GM12873 (cell line): ENCODE measurements at regions not wholly inside any gene's neighbourhood (a gene's known extent, or its start where the extent isn't known, plus 50 kb on each side); places are given as distances from the start of the nearest gene placed in this dataset.

Experiments
- CTCF ChIP-seq: IDR thresholded peaks from 2 replicates; pipeline ENCODE4 v1.5.1; 2012; ENCODE audit warnings: low read depth, mild to moderate bottlenecking, moderate library complexity, low read length, control low read depth; ENCODE audit not compliant: insufficient read depth; ENCODE audit errors: missing control alignments

GRCh38 chr20:40835321-40835720 is 146.3 kb upstream of the MAFB start:
- TF ChIP-seq CTCF, result no peak

GRCh38 chr20:40838509-40838908 is 149.5 kb upstream of the MAFB start:
- no peak for TF ChIP-seq CTCF

- TF ChIP-seq CTCF, result no peak
Observed at GRCh38 chr20:40843251-40843650, 154.2 kb upstream of the MAFB start.

- TF ChIP-seq CTCF, result no peak
Observed at GRCh38 chr20:40844332-40844731, 155.3 kb upstream of the MAFB start.

- TF ChIP-seq CTCF, result no peak
Observed at GRCh38 chr20:40848096-40848495, 159.1 kb upstream of the MAFB start.

GRCh38 chr20:40848526-40848925 is 159.5 kb upstream of the MAFB start:
- TF ChIP-seq CTCF, result no peak

- TF ChIP-seq CTCF, result no peak
Observed at GRCh38 chr20:40849456-40849855, 160.4 kb upstream of the MAFB start.
